PC-9 (cell line): ENCODE measurements at regions not wholly inside any gene's neighbourhood (a gene's known extent, or its start where the extent isn't known, plus 50 kb on each side); places are given as distances from the start of the nearest gene placed in this dataset.

ENCODE experiments used
- CTCF ChIP-seq: fragments of 200-600 bp; sonication (generic); conservative IDR thresholded peaks from 2 replicates; pipeline ENCODE4 v1.6.1; 2017; ENCODE audit warnings: mixed run types, antibody characterized with exemption, mild to moderate bottlenecking, moderate library complexity
- EZH2 ChIP-seq: fragments of 200-600 bp; sonication (generic); IDR thresholded peaks from 2 replicates; pipeline ENCODE4 v1.8.0; 2017; ENCODE audit warnings: antibody characterized with exemption, low read depth

DNA sequence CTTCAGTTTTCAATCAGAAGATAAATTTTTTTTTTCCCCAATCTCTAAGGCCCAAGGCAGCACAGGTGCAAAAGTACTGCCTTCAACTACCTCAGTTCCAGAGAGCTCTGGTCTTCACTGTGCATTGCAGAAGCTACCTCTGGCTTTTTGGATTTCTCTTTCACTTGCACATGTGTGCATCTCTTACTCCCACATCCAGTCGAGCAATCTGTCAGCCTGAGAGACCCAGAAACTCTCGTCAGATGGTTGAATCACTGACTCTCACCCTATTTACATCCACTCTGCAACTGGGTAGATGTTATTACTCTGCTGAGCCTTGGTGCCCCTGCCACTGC lies 813.8 kb downstream of the NR2F2 start:
- TF ChIP-seq CTCF, result no peak
- no peak for TF ChIP-seq EZH2
